ENCODE measurements at regions not wholly inside any gene's neighbourhood (a gene's known extent, or its start where the extent isn't known, plus 50 kb on each side); places are given as distances from the start of the nearest gene placed in this dataset.

DNA sequence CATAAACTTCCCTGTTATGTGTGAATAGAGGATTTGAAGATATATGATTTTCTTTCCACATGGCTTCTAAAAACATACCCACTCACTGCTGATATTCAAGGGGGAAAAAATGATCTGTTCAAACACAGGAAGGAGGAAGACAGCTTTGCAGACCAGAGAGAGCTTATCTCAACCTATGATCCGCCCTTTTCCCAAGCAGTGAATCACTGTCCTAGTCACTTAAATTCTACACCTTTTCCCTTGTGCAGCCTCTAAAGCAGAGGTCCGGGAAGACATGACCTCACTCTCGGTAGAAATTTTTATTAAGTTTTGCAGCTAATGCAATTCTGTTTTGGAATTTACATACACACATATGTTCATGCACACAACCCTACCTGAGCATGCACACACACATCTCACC, 197.2 kb downstream of the DIRAS2 start:
- FAIRE-seq = no peak

GRCh38 chr9:90446200-90446948, 196.2 kb downstream of the DIRAS2 start:
- FAIRE-seq = no peak

- no peak for FAIRE-seq
These were observed 194.9 kb downstream of the DIRAS2 start for GRCh38 chr9:90447773-90448172.

DNA sequence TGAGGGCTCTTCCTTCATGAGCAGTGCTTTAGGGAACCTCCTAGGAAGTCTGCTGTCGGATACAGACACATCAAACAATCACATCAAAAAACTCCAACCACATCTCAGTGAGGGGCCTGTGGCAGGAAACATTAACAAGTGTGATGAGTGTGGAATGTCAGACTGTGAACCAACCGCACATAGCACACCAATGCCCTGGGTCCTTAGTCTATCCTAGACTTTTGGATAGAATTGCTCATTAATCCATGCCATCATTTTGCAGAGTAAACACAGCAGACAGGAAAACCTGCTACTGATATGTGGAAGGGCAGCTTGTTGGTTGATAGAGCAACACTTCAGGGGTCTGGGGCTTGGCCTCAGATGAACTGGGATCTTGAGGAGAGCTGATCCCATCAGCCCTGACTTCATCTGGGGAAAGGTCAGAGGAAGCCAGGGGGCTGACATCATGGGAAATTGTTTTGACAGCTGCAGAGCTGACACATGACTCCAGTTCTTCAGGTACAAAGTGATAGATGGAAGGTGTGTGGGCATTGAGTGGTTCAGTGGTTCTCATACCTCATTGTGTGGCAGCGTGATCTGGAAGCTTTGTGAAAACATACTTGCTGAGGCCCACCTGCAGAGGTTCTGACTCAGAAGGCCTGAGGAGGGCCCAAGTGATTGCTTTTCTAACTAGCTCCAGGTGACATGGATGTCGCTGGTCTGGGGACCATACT, 193.3 kb downstream of the DIRAS2 start:
- FAIRE-seq = no peak

DNA sequence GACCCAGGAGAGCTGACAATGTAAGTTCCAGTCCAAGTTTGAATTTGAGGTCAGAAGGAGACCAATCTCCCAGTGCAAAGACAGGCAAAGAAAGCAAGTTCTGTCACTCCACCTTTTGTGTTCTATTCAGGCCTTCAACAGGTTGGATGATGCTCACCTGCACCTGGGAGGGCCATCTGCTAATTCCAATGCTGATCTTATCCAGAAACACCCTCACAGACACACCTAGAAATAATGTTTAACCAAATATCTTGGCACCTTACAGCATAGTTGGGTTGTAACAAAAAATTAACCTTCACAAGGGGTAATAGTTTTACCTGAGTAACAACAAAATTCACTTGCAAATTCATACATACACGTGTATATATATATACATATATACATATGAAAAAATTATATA, 190.8 kb downstream of the DIRAS2 start:
- no peak for FAIRE-seq

GRCh38 chr9:90455316-90455715, 187.3 kb downstream of the DIRAS2 start:
- FAIRE-seq = no peak

GRCh38 chr9:90457386-90458190, 185.0 kb downstream of the DIRAS2 start:
- no peak for FAIRE-seq

DNA sequence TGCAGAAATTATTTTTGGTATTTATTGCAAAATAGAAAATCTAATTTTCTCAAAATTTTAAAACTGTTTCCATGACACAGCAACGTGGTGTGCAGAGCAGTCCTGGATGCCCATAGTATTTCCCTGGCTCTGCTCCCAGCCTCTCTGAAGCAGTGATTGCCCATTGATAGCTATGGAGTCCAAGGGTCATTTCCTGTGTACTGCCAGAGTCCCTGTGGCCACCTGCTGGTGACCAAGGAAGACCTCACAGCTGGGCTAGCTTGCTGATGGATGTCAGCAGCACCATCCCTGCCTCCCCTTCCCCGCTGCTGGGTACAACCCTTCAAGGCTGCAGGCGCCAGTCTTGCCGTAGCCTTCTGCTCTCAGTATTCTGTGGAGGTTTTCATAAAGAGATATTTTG, 184.1 kb downstream of the DIRAS2 start:
- no peak for FAIRE-seq

GRCh38 chr9:90459321-90459720, 183.3 kb downstream of the DIRAS2 start:
- no peak for FAIRE-seq

DNA sequence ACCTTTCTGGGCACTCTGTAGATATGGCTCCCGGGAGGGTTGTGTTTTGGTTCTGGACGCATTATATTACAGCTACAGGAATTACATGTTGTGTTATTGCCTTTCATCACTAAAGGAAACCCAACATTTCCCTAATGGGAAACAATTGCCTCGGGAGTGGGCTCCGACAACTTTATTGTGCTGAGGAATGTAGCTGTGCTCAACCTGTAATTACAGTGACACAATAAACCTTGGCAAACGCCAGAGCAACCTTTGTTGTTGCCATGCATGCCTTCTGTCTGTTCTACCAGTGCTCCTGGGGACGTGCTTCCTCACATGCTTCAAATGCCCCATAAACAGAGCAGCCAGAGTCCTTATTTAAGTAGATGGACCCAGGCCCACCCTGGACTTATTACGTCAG, 182.4 kb downstream of the DIRAS2 start:
- FAIRE-seq = no peak

- FAIRE-seq = no peak
These were observed 177.6 kb downstream of the DIRAS2 start for GRCh38 chr9:90464978-90465377.

DNA sequence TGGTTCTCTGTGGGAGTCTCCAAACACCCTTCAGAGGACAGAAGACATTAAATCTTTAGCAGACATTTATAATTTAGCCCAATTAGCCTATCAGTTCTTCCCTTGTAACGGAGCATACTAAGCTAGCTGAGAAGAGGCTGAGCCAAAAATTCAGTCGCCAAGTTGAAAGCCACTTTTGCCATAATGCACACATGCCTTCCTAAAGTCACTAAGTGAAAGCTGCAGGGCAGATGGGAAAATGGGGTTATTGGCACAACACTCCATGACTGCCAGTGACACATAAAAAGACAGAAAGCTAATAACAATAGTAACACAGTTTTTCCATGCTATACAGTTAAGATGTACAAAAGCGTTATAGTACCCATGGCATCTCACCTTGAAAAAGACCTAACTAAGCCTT, 176.2 kb downstream of the DIRAS2 start:
- no peak for FAIRE-seq

GRCh38 chr9:90469435-90469834, 173.2 kb downstream of the DIRAS2 start:
- FAIRE-seq = no peak

GRCh38 chr9:90469865-90470387, 172.7 kb downstream of the DIRAS2 start:
- FAIRE-seq = no peak

DNA sequence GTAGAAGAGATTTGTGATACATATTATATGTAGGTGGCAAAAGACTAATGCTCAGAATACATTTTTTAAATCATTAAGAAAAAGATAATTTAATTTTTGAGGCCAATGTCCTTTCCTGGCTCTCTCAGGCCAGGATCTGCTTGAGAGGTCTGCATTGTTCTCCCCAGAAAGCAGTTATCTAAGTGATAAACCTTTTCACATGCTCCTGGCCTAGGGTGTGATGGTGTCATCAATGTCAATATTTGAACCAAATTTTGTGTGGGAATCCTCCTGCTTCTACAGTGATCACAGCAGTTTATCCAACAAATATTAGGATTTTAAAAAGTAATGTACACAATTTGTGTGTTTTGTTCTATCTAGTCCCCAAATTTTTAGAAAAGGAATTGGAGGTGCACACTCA, 166.6 kb downstream of the DIRAS2 start:
- FAIRE-seq = no peak

GRCh38 chr9:90477535-90477934, 165.1 kb downstream of the DIRAS2 start:
- no peak for FAIRE-seq

DNA sequence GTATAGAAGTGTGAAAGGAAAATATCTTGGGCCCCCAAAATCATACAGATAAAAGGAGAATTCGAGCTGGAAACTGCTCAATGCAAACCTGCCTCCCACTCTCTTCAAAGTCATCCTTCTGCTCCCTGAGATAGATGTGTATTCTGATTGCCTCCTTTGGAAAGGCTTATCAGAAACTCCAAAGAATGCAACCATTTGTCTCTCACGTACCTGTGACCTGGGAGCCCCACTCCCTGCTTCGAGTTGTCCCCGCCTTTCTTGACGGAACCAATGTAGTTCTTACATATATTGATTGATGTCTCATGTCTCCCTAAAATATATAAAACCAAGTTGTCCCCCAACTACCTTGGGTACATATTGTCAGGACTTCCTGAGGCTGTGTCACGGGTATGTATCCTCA, 163.8 kb downstream of the DIRAS2 start:
- no peak for FAIRE-seq

GRCh38 chr9:90485028-90485427, 157.6 kb downstream of the DIRAS2 start:
- FAIRE-seq = no peak

DNA sequence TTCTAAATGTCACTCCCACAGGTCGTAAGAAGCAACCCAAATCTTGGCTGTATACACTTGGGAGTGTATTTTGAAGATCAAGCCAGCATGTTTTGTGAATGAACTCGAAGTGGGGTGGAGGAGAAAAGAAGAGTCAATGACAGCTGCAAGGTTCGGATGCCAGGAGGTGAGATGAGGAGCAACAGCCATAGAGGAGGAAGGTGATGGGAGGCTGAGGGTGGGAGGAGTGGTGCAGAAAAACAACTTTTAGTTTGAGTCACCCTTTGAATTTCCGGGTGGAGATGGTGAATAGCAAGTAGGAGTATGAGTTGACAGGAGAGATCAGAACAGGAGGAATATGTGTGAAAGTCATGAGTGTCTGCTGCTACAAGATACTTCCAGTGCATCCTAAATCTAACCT, 153.6 kb downstream of the DIRAS2 start:
- FAIRE-seq = no peak

DNA sequence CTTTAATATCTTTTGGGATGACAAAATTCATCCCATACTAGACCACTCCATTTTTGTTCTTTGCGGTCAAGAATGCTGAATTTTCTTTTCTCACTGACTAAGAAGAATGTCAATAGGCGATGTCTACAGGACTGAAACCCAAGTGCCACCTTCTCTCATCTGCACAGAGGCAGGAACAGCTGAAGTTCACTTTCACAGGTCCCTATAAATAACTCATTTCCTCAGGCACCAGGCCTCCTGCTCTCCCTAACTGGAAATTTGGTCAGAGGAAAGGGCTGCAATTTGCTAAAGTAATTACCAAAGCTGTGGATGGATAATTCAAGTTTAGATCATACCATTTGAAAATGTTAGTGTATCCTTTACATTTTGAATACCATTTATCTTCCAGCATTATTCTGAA, 142.9 kb downstream of the DIRAS2 start:
- no peak for FAIRE-seq

DNA sequence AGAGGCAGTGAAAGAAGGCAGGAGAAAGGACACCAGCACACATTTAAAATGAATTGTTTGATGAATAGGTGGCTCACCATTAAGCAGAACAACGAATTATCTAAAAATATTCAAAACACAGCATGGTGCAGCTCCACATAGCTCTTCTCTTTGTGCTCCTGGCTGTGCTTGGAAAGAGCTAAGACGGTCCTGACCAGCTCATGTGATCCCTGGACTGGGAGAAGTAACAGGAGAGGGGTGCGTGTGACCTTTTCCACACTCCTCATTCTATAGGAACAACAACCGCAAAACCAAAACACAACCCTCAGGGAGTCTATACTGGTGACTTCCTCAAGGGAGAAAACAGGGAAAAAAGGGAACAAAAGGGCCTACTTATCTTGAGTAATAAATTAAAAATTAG, 140.5 kb downstream of the DIRAS2 start:
- no peak for FAIRE-seq

DNA sequence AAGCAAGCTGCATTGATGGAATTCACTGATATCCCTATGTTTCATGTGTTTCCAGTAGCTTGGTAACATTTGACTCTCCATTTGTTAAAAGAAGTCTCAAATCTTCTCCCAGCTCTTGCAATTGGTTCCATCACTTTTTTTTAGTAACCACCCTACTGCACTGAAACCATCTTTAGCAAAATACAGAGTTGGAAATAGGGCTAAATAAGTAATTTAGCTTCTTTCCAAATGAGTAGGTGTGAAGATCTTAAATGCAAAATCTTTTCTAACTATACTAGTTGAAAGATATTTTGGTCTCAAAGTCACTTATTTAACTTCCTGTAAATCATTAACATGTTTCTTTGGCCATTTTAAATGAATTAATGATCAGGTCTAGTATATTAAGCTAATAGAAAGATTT, 138.1 kb downstream of the DIRAS2 start:
- no peak for FAIRE-seq

GRCh38 chr9:90505695-90506094, 136.9 kb downstream of the DIRAS2 start:
- no peak for FAIRE-seq
